SK-N-SH treated with all-trans-retinoic acid at 6 μM for 48 hours (cell line): ENCODE measurements at regions not wholly inside any gene's neighbourhood (a gene's known extent, or its start where the extent isn't known, plus 50 kb on each side); places are given as distances from the start of the nearest gene placed in this dataset.

Source experiments
- BACH2 ChIP-seq: fragments of 250-450 bp; sonication (Bioruptor Pico); IDR thresholded peaks from 2 replicates; pipeline ENCODE4 v1.9.0; 2021; ENCODE audit warnings: mild to moderate bottlenecking, borderline replicate concordance
- CSDC2 ChIP-seq: fragments of 250-450 bp; sonication (Bioruptor Pico); IDR thresholded peaks from 2 replicates; pipeline ENCODE4 v1.5.0; 2020; ENCODE audit warnings: mild to moderate bottlenecking, moderate library complexity
- ISL1 ChIP-seq: fragments of 250-450 bp; sonication (Bioruptor Pico); IDR thresholded peaks from 2 replicates; pipeline ENCODE4 v2.1.2; 2022; ENCODE audit warnings: mild to moderate bottlenecking, moderate library complexity
- RARB ChIP-seq: fragments of 250-450 bp; sonication (Bioruptor Pico); IDR thresholded peaks from 2 replicates; pipeline ENCODE4 v1.8.0; 2021; ENCODE audit warnings: mild to moderate bottlenecking, moderate library complexity
- TOX ChIP-seq: fragments of 250-450 bp; sonication (Bioruptor Pico); IDR thresholded peaks from 2 replicates; pipeline ENCODE4 v1.8.0; 2021; ENCODE audit warnings: mild to moderate bottlenecking, moderate library complexity, borderline replicate concordance
- TF ChIP-seq, protein P1 (sequence below): fragments of 250-450 bp; sonication (Bioruptor Pico); IDR thresholded peaks from 2 replicates; pipeline ENCODE4 v1.8.0; 2020; ENCODE audit warnings: mild to moderate bottlenecking, moderate library complexity, borderline replicate concordance

GRCh38 chr6:68533339-68533795, 101.7 kb upstream of the ADGRB3 start:
- TF ChIP-seq RARB (CRISPR knock-in tag) (no peak), BACH2 (no peak), TOX (CRISPR knock-in tag) (no peak), CSDC2 (CRISPR knock-in tag) (no peak), ISL1 (CRISPR knock-in tag) (no peak)
- TF ChIP-seq, protein P1, sequence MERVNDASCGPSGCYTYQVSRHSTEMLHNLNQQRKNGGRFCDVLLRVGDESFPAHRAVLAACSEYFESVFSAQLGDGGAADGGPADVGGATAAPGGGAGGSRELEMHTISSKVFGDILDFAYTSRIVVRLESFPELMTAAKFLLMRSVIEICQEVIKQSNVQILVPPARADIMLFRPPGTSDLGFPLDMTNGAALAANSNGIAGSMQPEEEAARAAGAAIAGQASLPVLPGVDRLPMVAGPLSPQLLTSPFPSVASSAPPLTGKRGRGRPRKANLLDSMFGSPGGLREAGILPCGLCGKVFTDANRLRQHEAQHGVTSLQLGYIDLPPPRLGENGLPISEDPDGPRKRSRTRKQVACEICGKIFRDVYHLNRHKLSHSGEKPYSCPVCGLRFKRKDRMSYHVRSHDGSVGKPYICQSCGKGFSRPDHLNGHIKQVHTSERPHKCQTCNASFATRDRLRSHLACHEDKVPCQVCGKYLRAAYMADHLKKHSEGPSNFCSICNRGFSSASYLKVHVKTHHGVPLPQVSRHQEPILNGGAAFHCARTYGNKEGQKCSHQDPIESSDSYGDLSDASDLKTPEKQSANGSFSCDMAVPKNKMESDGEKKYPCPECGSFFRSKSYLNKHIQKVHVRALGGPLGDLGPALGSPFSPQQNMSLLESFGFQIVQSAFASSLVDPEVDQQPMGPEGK: no peak
